HL-60 (cell line): ENCODE measurements at regions not wholly inside any gene's neighbourhood (a gene's known extent, or its start where the extent isn't known, plus 50 kb on each side); places are given as distances from the start of the nearest gene placed in this dataset.

Experiments
- DNase-seq, 2 experiments: peaks; one replicate each; pipeline ENCODE4 v3.0.0-alpha.2; 2010 to 2020; ENCODE audit warnings: low read depth in 1 of 2, low spot score in 1 of 2
- H3K27ac ChIP-seq: fragments of 250-450 bp; sonication (Bioruptor Pico); replicated peaks from 2 replicates; pipeline ENCODE4 v1.5.1; 2020; ENCODE audit warnings: mild to moderate bottlenecking, moderate library complexity
- H3K27me3 ChIP-seq: fragments of 250-450 bp; sonication (Bioruptor Pico); 2 replicates; pipeline ENCODE4 v1.5.1; 2021; ENCODE audit warnings: mild to moderate bottlenecking, moderate library complexity; ENCODE audit not compliant: insufficient read depth, poor library complexity, severe bottlenecking
- H3K4me3 ChIP-seq: replicated peaks from 2 replicates; pipeline ENCODE4 v1.5.1; 2011; ENCODE audit warnings: mild to moderate bottlenecking, control low read depth, low read length; ENCODE audit not compliant: insufficient read depth
- GABPA ChIP-seq: IDR thresholded peaks from 2 replicates; pipeline ENCODE4 v1.6.1; 2012; ENCODE audit warnings: low read depth
- POLR2AphosphoS5 ChIP-seq: IDR thresholded peaks from 2 replicates; pipeline ENCODE4 v1.6.1; 2012; ENCODE audit warnings: low read depth
- SPI1 ChIP-seq: IDR thresholded peaks from 2 replicates; pipeline ENCODE4 v1.6.1; 2012; ENCODE audit warnings: low read depth, mild to moderate bottlenecking, borderline replicate concordance
- TF ChIP-seq, protein P1 (sequence below): IDR thresholded peaks from 2 replicates; pipeline ENCODE4 v1.6.1; 2012; ENCODE audit warnings: low read depth; ENCODE audit not compliant: insufficient replicate concordance
- TF ChIP-seq, protein P2 (sequence below): IDR thresholded peaks from one replicate; pipeline ENCODE4 v1.5.1; 2011; ENCODE audit warnings: low read length, control low read depth, inconsistent platforms; ENCODE audit not compliant: insufficient read depth

DNA sequence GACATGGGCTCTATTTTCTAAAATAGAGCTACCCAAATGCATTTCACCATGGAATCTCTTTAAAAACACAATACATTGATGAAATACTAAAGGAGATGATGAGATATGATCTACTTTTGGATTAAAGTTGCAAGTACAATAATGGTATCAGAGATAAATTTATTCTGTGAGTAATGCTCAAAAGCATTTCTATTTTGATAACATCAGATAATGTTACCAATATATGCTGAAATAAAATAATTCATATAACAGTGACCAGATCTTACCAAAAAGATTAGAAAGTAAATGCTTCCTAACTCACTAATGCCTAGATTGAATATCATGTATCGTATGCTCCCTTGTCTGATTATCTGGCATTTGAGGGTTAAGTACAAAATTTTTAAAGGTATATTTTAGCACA, 761.8 kb upstream of the ZNF608 start:
- no peak for DNase-seq
- H3K4me3 ChIP-seq, result no peak overlapping the region
- H3K27me3 ChIP-seq, result no peaks in the 10 kb centered on the region
- no peak overlapping the region for H3K27ac ChIP-seq
- TF ChIP-seq, protein P1, sequence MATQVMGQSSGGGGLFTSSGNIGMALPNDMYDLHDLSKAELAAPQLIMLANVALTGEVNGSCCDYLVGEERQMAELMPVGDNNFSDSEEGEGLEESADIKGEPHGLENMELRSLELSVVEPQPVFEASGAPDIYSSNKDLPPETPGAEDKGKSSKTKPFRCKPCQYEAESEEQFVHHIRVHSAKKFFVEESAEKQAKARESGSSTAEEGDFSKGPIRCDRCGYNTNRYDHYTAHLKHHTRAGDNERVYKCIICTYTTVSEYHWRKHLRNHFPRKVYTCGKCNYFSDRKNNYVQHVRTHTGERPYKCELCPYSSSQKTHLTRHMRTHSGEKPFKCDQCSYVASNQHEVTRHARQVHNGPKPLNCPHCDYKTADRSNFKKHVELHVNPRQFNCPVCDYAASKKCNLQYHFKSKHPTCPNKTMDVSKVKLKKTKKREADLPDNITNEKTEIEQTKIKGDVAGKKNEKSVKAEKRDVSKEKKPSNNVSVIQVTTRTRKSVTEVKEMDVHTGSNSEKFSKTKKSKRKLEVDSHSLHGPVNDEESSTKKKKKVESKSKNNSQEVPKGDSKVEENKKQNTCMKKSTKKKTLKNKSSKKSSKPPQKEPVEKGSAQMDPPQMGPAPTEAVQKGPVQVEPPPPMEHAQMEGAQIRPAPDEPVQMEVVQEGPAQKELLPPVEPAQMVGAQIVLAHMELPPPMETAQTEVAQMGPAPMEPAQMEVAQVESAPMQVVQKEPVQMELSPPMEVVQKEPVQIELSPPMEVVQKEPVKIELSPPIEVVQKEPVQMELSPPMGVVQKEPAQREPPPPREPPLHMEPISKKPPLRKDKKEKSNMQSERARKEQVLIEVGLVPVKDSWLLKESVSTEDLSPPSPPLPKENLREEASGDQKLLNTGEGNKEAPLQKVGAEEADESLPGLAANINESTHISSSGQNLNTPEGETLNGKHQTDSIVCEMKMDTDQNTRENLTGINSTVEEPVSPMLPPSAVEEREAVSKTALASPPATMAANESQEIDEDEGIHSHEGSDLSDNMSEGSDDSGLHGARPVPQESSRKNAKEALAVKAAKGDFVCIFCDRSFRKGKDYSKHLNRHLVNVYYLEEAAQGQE, result no peak
- no peak for TF ChIP-seq SPI1
- TF ChIP-seq, protein P2, sequence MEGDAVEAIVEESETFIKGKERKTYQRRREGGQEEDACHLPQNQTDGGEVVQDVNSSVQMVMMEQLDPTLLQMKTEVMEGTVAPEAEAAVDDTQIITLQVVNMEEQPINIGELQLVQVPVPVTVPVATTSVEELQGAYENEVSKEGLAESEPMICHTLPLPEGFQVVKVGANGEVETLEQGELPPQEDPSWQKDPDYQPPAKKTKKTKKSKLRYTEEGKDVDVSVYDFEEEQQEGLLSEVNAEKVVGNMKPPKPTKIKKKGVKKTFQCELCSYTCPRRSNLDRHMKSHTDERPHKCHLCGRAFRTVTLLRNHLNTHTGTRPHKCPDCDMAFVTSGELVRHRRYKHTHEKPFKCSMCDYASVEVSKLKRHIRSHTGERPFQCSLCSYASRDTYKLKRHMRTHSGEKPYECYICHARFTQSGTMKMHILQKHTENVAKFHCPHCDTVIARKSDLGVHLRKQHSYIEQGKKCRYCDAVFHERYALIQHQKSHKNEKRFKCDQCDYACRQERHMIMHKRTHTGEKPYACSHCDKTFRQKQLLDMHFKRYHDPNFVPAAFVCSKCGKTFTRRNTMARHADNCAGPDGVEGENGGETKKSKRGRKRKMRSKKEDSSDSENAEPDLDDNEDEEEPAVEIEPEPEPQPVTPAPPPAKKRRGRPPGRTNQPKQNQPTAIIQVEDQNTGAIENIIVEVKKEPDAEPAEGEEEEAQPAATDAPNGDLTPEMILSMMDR, result no peak
- TF ChIP-seq POLR2AphosphoS5, result no peak
- no peak for TF ChIP-seq GABPA

DNA sequence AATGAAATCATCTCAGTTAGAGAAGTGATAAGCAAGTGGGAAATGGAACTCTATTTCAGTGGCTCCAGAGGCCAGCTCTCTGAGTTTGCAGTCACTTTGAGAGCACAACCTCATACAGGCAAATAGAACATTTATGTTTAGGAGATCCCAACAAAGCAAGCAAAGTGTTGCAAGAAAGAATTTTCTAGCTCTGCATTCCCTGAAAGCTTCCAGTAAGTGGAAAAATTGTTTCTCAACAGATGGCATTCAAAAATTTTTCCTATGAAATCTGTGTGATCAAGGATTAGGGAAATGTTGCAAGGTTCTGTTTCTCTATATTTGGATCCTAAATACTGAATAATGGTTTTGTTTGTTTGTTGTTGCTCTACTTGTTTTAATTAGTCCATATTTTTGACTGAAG, 764.2 kb upstream of the ZNF608 start:
- Histone ChIP-seq H3K27me3 (no peaks in the 10 kb centered on the region), H3K27ac (no peak overlapping the region), H3K4me3 (no peak overlapping the region)
- DNase-seq, result no peak
- no peak for TF ChIP-seq SPI1
- TF ChIP-seq, protein P2, result no peak
- TF ChIP-seq, protein P1, result no peak
- no peak for TF ChIP-seq POLR2AphosphoS5

DNA sequence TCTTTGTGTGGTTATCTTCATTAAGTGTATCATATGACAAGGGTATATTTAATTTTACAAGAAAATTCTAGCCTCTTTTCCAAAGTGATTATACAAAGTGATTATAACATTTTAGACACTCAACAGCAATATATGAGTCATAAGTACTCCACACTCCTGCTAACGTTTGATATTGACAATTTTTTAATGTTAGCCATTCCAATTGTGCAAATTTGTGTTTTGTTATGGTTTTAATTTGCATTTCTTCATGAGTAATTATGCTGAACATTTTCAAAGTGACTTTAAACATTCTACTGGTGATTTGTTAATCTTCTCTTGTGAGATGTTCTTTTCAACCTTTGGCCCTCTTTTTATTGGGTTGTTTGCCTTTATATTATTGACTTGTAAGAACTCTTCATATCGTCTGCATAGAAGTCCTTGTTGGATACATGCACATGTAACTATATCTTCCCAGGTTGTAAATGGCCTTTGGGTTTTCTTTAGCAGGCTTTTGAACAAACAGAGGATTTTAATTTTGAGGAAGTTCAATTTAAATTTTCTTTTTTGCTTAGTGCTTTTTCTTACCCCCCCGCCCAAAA, 771.6 kb upstream of the ZNF608 start:
- Histone ChIP-seq H3K27me3 (no peaks in the 10 kb centered on the region), H3K4me3 (no peak overlapping the region), H3K27ac (no peak overlapping the region)
- TF ChIP-seq SPI1, result no peak
- TF ChIP-seq POLR2AphosphoS5, result no peak
- TF ChIP-seq, protein P2, result no peak
- TF ChIP-seq, protein P1, result no peak
- no peak for TF ChIP-seq GABPA
- DNase-seq, result no peak
